Activated B cell treated with CpG ODN at 0.5 μM for 24 hours (primary cell): ENCODE measurements at regions not wholly inside any gene's neighbourhood (a gene's known extent, or its start where the extent isn't known, plus 50 kb on each side); places are given as distances from the start of the nearest gene placed in this dataset.
"Not testable (repeated sequence)": the region's sequence is repeated elsewhere in the genome, so short reads cannot be mapped to it uniquely, and the experiment has no call there.

Experiments used
- ATAC-seq: fragments of 200-7000 bp; cut with Tn5 transposase; one replicate; pipeline ENCODE4 v1.10.0; 2021; ENCODE audit warnings: low read depth, mild to moderate bottlenecking, moderate library complexity
- CTCF ChIA-PET: fragments of 350-600 bp; sonication (Branson Sonifier 250); formaldehyde crosslinking; loops from one replicate; lab custom pipeline; 2021; ENCODE audit warnings: antibody characterized with exemption; lab: Charles Lee
- POLR2A ChIA-PET: fragments of 350-600 bp; sonication (Branson Sonifier 250); formaldehyde crosslinking; loops from one replicate; lab custom pipeline; 2021; ENCODE audit warnings: antibody characterized with exemption; lab: Charles Lee
- DNase-seq: peaks from one replicate; pipeline ENCODE4 v3.0.0; 2022
- H3K27ac Mint-ChIP-seq: one replicate; pipeline ENCODE4 v1.8.0; 2020; ENCODE audit warnings: mixed read lengths
- H3K27me3 Mint-ChIP-seq: one replicate; pipeline ENCODE4 v1.8.0; 2021; ENCODE audit warnings: mixed read lengths
- H3K36me3 Mint-ChIP-seq: one replicate; pipeline ENCODE4 v1.8.0; 2021; ENCODE audit warnings: low read depth, mixed read lengths
- H3K4me1 Mint-ChIP-seq: one replicate; pipeline ENCODE4 v1.8.0; 2021; ENCODE audit warnings: mixed read lengths
- H3K4me3 Mint-ChIP-seq: one replicate; pipeline ENCODE4 v1.8.0; 2020; ENCODE audit warnings: mild to moderate bottlenecking, mixed read lengths
- H3K9me3 Mint-ChIP-seq: one replicate; pipeline ENCODE4 v1.8.0; 2020; ENCODE audit warnings: mixed read lengths
- CTCF ChIP-seq: fragments of 200-600 bp; IDR thresholded peaks from one replicate; pipeline ENCODE4 v1.8.0; 2022; ENCODE audit warnings: antibody characterized with exemption, mild to moderate bottlenecking
- intact Hi-C: fragments of 100-400 bp; cut with micrococcal nuclease; formaldehyde crosslinking; loops from one replicate; pipeline ENCODE4 v1.15.1; 2024

GRCh38 chr1:118809586-118809985 is 178.6 kb downstream of the TBX15 start:
- no peaks in the 10 kb centered on the region for H3K36me3 Mint-ChIP-seq
- POLR2A ChIA-PET: no interaction called here
- CTCF ChIA-PET: no interaction called here
- no peak for TF ChIP-seq CTCF
- no peak for DNase-seq
- H3K4me1 Mint-ChIP-seq: no peaks in the 10 kb centered on the region
- no peak overlapping the region for H3K27ac Mint-ChIP-seq
- H3K9me3 Mint-ChIP-seq: peaks cover 2% of the 10 kb centered on the region
- intact Hi-C loops: no loop called here
- peaks cover 2% of the 10 kb centered on the region for H3K27me3 Mint-ChIP-seq
- ATAC-seq: no peak
- H3K4me3 Mint-ChIP-seq: no peak overlapping the region

GRCh38 chr1:118803128-118803527 is 185.0 kb downstream of the TBX15 start:
- H3K27me3 Mint-ChIP-seq, DNase-seq, POLR2A ChIA-PET, CTCF ChIA-PET, H3K4me3 Mint-ChIP-seq, H3K9me3 Mint-ChIP-seq, ATAC-seq, H3K4me1 Mint-ChIP-seq, H3K36me3 Mint-ChIP-seq, H3K27ac Mint-ChIP-seq, intact Hi-C loops: not testable (repeated sequence)

DNA sequence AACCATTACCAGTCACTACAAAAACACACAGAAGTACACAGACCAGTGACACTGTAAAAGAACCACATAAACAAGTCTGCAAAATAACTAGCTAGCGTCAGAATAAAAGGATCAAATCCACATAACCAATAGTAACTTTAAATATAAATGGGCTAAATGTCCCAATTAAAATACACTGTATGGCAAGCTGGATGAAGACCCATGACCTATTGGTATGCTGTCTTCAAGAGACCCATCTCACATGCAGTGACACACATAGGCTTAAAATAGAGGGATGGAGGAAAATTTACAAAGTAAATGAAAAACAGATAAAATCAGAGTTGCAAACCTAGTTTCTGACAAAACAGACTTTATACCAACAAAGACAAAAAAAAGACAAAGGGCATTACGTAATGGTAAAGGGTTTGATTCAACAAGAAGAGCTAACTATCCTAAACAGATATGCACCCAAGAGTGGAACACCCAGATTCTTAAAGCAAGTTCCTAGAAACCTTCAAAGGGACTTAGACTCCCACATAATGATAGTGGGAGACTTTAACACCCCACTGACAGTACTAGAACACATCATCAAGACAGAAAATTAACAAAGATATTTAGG is 196.9 kb downstream of the TBX15 start:
- H3K27ac Mint-ChIP-seq: no peak overlapping the region
- no peak for TF ChIP-seq CTCF
- H3K4me1 Mint-ChIP-seq: no peaks in the 10 kb centered on the region
- H3K27me3 Mint-ChIP-seq: no peaks in the 10 kb centered on the region
- no peak for DNase-seq
- peaks cover 21% of the 10 kb centered on the region for H3K9me3 Mint-ChIP-seq
- no peaks in the 10 kb centered on the region for H3K36me3 Mint-ChIP-seq
- ATAC-seq: no peak
- H3K4me3 Mint-ChIP-seq: no peak overlapping the region
- ChIA-PET CTCF (no interaction called here), POLR2A (no interaction called here)
- intact Hi-C loops: no loop called here

DNA sequence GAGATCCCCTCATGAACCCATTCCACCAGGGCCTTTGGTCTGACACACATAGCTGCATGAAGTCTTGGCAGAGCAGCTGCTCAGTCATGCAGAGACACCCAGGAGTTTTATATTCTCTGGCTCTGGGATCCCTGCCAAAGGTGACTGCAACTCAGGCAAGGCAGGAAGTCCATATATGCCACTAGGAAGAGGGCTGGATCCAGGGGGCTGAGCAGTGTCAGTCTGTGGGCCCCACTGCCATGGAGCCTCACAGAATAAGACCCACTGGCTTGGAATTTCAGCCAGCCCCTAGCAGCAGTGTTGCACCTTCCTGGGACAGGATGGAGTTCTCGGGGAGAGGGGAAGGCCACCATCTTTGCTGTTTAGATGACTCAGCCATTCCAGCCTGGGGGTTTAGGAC is 199.7 kb downstream of the TBX15 start:
- CTCF ChIA-PET: no interaction called here
- no peak for TF ChIP-seq CTCF
- ATAC-seq (no peak), DNase-seq (no peak)
- Mint-ChIP-seq H3K9me3 (peaks cover 17% of the 10 kb centered on the region), H3K27me3 (no peaks in the 10 kb centered on the region), H3K4me3 (no peak overlapping the region), H3K36me3 (no peaks in the 10 kb centered on the region), H3K4me1 (no peaks in the 10 kb centered on the region), H3K27ac (no peak overlapping the region)
- POLR2A ChIA-PET: no interaction called here
- intact Hi-C loops: no loop called here

DNA sequence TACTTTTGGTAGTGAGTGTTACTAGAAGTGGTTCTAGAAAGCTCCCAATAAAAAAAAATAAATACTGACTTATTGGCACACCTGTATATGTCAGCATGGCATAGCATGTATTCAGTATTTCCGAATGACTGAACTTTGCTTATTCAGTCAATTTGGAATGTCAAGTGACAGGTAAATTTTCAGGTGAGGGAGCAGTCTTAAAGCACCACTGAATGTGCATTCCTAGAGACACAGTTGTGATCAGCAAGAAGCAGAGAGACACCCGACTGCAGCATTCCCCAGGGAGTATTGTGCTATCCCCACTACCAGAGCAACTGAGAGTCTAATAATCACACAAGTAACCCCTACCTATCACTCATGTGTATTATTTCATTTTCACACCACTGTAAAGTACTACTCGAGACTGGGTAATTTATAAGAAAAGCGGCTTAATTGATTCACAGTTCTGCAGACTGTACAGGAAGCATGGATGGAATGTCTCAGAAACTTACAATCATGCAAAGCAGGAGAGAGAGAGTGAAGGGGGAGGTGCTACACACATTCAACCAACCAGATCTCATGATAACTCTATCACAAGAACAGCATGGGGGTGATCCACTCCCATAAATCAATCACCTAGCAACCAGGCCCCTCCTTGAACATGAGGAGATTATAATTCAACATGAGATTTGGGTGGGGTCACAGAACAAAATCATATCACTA is 201.5 kb downstream of the TBX15 start:
- TF ChIP-seq CTCF: no peak
- Mint-ChIP-seq H3K36me3 (no peaks in the 10 kb centered on the region), H3K4me1 (no peaks in the 10 kb centered on the region), H3K27me3 (no peaks in the 10 kb centered on the region), H3K27ac (no peak overlapping the region), H3K4me3 (no peak overlapping the region), H3K9me3 (peaks cover 12% of the 10 kb centered on the region)
- ATAC-seq (no peak), DNase-seq (no peak)
- ChIA-PET POLR2A (no interaction called here), CTCF (no interaction called here)
- intact Hi-C loops: no loop called here
